Fibroblast of villous mesenchyme (primary cell): ENCODE measurements at regions not wholly inside any gene's neighbourhood (a gene's known extent, or its start where the extent isn't known, plus 50 kb on each side); places are given as distances from the start of the nearest gene placed in this dataset.

Experiments used
- DNase-seq: peaks from one replicate; pipeline ENCODE4 v3.0.0-alpha.2; 2010; ENCODE audit warnings: low read depth
- H3K4me3 ChIP-seq: 2 replicates; pipeline ENCODE4 v1.5.1; 2011; ENCODE audit warnings: low read depth, mild to moderate bottlenecking, low read length
- TF ChIP-seq, protein P1 (sequence below): IDR thresholded peaks from 2 replicates; pipeline ENCODE4 v1.5.1; 2012; ENCODE audit warnings: low read depth, mild to moderate bottlenecking, low read length; ENCODE audit not compliant: insufficient read depth

DNA sequence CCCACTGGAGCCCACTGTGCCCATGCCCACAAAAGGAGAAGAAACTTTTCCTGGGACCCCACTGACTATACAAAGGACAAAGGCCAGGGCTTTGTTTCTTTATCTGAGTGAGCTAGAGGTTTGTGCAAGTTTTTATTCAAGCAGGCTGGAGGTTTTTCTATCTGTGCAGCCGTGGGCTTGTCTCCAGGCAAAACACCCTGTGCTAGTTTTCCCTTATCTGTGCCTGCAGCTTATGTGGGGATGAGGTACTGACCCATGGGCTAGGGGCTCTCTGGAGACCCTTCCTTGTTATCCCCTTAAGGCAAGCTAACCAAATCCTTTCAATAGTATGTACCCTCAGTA lies 545.5 kb downstream of the ZPLD1 start:
- TF ChIP-seq, protein P1, sequence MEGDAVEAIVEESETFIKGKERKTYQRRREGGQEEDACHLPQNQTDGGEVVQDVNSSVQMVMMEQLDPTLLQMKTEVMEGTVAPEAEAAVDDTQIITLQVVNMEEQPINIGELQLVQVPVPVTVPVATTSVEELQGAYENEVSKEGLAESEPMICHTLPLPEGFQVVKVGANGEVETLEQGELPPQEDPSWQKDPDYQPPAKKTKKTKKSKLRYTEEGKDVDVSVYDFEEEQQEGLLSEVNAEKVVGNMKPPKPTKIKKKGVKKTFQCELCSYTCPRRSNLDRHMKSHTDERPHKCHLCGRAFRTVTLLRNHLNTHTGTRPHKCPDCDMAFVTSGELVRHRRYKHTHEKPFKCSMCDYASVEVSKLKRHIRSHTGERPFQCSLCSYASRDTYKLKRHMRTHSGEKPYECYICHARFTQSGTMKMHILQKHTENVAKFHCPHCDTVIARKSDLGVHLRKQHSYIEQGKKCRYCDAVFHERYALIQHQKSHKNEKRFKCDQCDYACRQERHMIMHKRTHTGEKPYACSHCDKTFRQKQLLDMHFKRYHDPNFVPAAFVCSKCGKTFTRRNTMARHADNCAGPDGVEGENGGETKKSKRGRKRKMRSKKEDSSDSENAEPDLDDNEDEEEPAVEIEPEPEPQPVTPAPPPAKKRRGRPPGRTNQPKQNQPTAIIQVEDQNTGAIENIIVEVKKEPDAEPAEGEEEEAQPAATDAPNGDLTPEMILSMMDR = no peak
- DNase-seq = no peak
- no peak overlapping the region for H3K4me3 ChIP-seq

DNA sequence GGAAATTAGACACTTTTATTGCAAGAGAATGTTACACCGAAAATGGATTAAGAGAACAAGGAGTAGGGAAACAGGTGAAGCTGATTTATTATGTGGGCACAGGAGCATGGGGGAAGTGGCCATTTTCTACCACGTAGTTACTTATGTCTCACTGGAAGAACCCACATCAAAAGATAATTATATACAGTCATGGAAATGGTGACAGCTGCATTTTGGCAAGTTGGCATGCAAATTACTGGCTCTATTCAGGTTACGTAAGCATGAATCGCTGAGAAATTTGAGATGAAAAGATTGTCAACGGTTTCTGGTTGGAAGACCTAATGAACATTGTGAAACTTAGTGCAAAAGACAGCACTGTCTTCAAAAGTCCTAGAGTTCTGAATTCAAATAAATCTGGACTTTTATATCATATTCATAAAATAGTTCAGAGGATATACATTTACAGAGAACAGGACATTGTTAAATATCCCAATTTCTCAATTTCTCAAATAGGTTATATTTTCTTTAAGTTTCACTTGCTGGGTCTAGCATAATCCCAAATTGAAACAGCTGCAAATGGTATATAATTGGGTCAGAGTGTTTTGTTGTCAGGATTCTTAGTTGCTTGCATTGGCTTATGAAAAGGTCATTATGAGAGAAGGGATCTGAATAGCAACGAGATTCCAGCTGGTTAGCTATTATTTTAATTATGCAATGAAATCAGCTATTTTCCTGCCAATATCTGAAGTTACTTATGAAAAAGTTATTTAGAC lies 567.8 kb downstream of the ZPLD1 start:
- H3K4me3 ChIP-seq = no peak overlapping the region
- TF ChIP-seq, protein P1 = no peak
- DNase-seq = no peak

DNA sequence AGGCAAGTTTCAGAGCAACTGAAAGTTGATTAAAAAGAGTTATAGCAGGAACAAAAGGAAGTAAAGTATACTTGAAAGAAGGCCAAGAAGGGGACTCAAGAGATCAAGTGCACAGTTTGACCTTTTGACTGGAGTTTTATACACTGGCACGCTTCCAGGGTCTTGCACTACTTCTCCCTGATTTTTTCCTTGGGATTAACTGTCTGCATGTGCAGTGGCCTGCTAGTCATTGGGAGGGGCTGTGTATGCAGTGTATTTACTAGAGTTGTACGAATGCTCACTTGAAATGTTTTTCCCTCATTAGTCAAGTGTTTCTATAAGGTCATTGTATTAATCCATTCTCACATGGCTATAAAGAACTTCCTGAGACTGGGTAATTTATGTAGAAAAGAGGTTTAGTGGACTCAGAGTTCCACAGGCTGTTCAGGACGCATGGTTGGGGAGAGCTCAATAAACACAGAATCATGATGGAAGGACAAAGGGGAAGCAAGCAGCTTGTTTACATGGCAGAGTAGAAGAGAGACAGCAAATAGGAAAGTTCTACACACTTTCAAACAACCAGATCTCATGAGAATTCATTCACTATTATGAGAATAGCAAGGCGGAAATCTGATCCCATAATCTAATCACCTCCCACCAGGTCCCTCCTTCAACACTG lies 571.8 kb downstream of the ZPLD1 start:
- no peak overlapping the region for H3K4me3 ChIP-seq
- DNase-seq = no peak
- TF ChIP-seq, protein P1 = no peak

DNA sequence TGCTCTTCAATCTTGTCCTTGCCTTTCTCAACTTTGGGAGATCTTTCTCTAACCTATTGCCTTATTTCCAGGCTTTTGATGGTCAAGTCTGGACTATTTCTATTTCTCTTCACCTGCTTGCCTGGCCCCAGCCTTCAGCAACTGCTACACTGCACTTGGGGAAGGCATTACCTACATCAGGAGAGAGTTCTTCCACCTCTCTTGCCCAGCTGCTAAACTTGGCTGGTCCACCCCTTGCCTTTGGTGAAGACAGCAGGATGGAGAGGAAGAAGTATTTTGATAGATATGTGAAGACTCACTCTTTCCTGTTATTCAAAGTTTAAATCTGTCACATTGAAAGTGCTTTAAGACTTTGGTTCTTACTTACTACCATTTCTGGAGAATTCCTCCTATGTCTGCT lies 574.8 kb downstream of the ZPLD1 start:
- TF ChIP-seq, protein P1 = no peak
- H3K4me3 ChIP-seq = no peak overlapping the region
- no peak for DNase-seq

DNA sequence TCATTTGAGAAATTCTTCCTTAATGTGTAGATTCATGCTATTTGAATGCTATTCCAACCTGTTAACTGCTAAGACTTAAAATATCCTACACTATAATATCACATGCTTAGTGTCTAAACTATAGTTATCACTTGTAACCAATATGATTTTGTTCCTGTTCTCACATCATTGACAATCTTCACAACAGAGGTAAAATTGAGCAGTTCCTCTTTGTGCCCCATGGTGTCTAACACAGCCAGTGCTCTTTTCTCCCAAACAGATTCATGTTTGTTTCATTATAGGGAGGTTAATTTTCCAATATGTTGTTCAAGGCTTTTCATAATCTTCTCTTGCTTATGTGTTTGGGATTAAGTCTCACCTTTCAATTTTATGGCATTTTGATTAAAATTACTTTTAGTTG lies 591.1 kb downstream of the ZPLD1 start:
- TF ChIP-seq, protein P1 = no peak
- H3K4me3 ChIP-seq = no peak overlapping the region
- no peak for DNase-seq

DNA sequence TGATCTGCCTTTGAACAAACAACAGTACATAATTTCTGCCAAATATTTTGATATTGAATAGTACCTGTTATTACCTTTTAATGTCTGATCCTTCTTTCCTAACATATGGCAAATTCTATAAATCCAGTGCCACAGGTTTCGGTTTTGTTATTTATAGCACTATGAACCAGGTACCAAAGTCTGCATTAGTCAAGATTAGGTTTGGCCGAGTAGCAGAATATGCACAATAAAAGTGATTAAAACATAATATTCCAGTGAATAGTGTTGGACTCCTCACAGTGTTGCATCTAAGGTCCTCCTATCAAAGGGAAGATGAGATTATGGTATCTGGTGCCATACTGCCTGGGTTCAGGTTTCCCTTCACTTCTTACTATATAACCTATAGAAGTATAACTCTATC lies 599.0 kb downstream of the ZPLD1 start:
- H3K4me3 ChIP-seq = no peak overlapping the region
- TF ChIP-seq, protein P1 = no peak
- DNase-seq = no peak
